Tibial nerve (tissue), 4 donors: ENCODE measurements at regions not wholly inside any gene's neighbourhood (a gene's known extent, or its start where the extent isn't known, plus 50 kb on each side); places are given as distances from the start of the nearest gene placed in this dataset.

ENCODE experiments used
- EP300 ChIP-seq, 2 donors: sonication (generic); formaldehyde crosslinking; IDR thresholded peaks; one replicate each; pipeline ENCODE4 v1.6.1; 2017; ENCODE audit warnings: antibody characterized with exemption in 2 of 2, mild to moderate bottlenecking in 1 of 2
- POLR2A ChIP-seq, 2 donors: fragments of 450-650 bp; IDR thresholded peaks; one replicate each; pipeline ENCODE4 v1.6.1; 2017; ENCODE audit warnings: antibody characterized with exemption in 2 of 2, mild to moderate bottlenecking in 2 of 2, moderate library complexity in 2 of 2
- TF ChIP-seq, protein P1 (sequence below), 5 experiments: fragments of 200-600 bp in 3 of 5; fragments of 450-650 bp in 2 of 5; sonication (generic) in 3 of 5; IDR thresholded peaks; one replicate each; pipeline ENCODE4 v1.5.1; 2016 to 2019; ENCODE audit warnings: antibody characterized with exemption in 5 of 5, mild to moderate bottlenecking in 3 of 5, moderate library complexity in 2 of 5

DNA sequence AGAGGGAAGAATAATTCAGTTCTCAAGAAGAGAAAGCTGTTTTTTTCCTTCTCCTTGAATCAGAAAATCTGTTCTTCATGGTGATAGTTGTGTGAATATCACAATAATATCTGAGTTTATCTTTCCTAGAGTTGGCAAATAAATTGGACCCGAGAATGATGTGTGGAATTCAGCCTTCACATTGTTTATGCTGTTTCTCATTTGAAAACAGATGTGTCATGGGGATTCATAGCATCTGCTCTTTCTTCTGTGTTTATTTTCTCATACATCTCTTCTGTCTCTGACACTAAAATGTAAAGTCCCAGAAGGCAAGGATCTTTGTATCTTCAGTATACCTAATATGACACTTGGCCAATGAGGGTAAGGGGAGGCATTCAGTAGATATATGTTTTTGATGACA, 103.6 kb upstream of the SGK1 start:
- TF ChIP-seq EP300 (IDR thresholded peaks at IDR 0.05) = no peak
- TF ChIP-seq, protein P1, sequence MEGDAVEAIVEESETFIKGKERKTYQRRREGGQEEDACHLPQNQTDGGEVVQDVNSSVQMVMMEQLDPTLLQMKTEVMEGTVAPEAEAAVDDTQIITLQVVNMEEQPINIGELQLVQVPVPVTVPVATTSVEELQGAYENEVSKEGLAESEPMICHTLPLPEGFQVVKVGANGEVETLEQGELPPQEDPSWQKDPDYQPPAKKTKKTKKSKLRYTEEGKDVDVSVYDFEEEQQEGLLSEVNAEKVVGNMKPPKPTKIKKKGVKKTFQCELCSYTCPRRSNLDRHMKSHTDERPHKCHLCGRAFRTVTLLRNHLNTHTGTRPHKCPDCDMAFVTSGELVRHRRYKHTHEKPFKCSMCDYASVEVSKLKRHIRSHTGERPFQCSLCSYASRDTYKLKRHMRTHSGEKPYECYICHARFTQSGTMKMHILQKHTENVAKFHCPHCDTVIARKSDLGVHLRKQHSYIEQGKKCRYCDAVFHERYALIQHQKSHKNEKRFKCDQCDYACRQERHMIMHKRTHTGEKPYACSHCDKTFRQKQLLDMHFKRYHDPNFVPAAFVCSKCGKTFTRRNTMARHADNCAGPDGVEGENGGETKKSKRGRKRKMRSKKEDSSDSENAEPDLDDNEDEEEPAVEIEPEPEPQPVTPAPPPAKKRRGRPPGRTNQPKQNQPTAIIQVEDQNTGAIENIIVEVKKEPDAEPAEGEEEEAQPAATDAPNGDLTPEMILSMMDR (IDR thresholded peaks at IDR 0.05) = no peak
- TF ChIP-seq POLR2A (IDR thresholded peaks at IDR 0.05) = no peak
